ENCODE measurements at regions not wholly inside any gene's neighbourhood (a gene's known extent, or its start where the extent isn't known, plus 50 kb on each side); places are given as distances from the start of the nearest gene placed in this dataset.

DNA sequence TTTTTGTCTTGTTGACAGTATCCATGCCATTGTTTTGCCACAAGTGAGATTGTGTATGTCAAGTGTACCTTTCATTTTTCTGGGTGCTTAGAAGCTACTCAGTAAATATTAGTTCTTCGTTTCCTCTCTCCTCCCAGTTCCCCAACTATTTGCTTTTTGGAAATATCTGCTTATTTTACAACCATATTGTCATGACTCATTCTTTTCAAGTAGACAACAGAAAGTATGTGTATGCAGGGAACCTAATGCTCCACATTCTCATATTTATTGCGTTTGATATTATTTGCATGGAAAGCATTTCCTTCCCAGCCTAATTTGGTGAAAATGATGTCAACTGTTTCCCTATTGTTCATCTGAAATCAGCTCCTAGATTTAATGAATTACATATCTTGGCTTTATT is 483.7 kb upstream of the RIOK2 start:
- FAIRE-seq: no peak

DNA sequence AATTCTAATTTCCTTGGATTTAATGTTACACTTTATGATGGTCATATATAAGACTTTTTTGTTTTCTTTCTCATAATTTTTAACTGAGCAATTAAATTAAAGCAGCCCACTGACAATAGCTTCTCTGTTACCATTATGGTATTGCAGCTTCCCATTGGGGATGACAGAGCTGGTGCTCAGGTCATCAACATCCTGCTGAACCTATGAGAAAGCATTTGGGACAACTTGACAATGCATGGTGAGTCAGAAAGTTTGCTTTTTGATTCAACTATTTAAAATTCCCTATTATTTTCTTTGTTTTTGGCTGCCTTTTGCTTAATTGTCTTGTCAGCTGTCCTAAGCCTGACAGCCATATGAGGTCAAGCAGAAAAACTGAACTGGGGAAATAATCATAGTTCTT is 487.4 kb upstream of the RIOK2 start:
- no peak for DNase-seq (ENCODE audit: insufficient read length)
- no peak for FAIRE-seq
- no peak for TF ChIP-seq POLR2A (IDR thresholded peaks at IDR 0.05; ENCODE audit: low read depth, low read length)
- TF ChIP-seq POLR2AphosphoS5 (IDR thresholded peaks at IDR 0.05; ENCODE audit: low read depth, low read length): no peak
- TF ChIP-seq TAF1 (IDR thresholded peaks at IDR 0.05; ENCODE audit: borderline replicate concordance, low read depth, low read length): no peak

More for the DNA sequence above, 483.7 kb upstream of the RIOK2 start:
- TF ChIP-seq TAF1 (IDR thresholded peaks at IDR 0.05; ENCODE audit: borderline replicate concordance, low read depth, low read length) (no peak), POLR2A (IDR thresholded peaks at IDR 0.05; ENCODE audit: low read depth, low read length) (no peak), POLR2AphosphoS5 (IDR thresholded peaks at IDR 0.05; ENCODE audit: low read depth, low read length) (no peak)
- DNase-seq (ENCODE audit: insufficient read length): no peak

DNA sequence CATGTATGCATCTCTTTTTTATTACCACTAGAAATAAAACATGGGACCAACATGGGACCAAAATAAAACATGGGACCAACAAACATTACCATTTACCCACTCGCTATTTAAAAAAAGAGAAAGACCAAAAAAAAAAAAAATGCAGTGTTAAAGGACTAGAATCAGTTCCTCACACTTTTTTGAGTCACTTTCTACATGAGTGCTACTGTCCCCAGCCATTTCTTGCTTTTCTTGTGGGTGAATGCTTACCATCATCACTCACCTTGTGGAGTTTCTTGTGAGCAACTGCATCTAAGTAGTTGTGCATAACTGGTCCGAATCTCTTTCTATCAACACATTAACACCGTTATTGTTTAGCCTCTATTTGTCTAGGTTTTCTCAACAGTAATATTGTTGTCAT is 493.6 kb upstream of the RIOK2 start:
- no peak for TF ChIP-seq POLR2AphosphoS5 (IDR thresholded peaks at IDR 0.05; ENCODE audit: low read depth, low read length)
- no peak for TF ChIP-seq TAF1 (IDR thresholded peaks at IDR 0.05; ENCODE audit: borderline replicate concordance, low read depth, low read length)
- TF ChIP-seq POLR2A (IDR thresholded peaks at IDR 0.05; ENCODE audit: low read depth, low read length): no peak
- FAIRE-seq (no peak), DNase-seq (ENCODE audit: insufficient read length) (no peak)

DNA sequence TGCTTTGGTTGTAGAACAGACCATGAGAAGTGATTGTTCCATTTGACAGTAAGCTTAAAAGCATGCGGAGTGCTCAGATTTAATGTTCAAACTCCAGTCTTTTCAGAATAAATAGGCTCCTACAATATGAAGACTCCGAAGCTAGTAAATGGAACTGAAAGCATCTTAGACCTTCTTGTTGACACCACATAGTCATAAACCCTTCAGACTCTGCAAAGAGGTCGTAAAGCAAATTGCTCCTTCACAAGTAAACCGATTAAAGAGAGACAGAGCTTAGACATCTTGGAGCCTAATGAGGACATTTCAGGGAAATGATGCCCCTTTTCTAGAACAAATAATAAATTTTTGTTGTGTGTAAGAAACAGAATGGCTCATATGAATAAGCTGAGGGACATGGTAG is 511.0 kb upstream of the RIOK2 start:
- no peak for FAIRE-seq

DNA sequence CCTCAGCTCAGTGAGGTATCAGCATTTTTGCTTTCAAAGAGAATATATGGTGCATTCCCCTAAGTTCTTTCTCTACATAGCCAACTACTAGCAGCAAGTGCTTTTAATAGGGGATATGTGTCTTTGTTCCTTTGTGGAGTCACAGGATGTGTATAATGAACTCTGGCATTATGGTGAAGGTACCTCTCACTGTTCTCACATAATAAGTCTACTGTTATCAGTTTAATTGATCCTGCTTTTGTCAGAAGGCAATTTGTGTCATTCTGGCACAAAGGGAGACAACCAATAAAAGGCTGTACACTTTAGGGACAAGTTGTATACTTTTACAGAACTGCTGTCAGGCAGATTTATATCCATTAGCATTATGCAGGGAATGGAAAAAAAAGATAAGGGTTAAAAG is 531.4 kb upstream of the RIOK2 start:
- TF ChIP-seq POLR2AphosphoS5 (IDR thresholded peaks at IDR 0.05; ENCODE audit: low read depth, low read length) (no peak), POLR2A (IDR thresholded peaks at IDR 0.05; ENCODE audit: low read depth, low read length) (no peak), TAF1 (IDR thresholded peaks at IDR 0.05; ENCODE audit: borderline replicate concordance, low read depth, low read length) (no peak)
- DNase-seq (ENCODE audit: insufficient read length) (no peak), FAIRE-seq (no peak)

More for the DNA sequence above, 511.0 kb upstream of the RIOK2 start:
- no peak for DNase-seq (ENCODE audit: insufficient read length)
- TF ChIP-seq POLR2A (IDR thresholded peaks at IDR 0.05; ENCODE audit: low read depth, low read length): no peak
- TF ChIP-seq POLR2AphosphoS5 (IDR thresholded peaks at IDR 0.05; ENCODE audit: low read depth, low read length): no peak
- TF ChIP-seq TAF1 (IDR thresholded peaks at IDR 0.05; ENCODE audit: borderline replicate concordance, low read depth, low read length): no peak

DNA sequence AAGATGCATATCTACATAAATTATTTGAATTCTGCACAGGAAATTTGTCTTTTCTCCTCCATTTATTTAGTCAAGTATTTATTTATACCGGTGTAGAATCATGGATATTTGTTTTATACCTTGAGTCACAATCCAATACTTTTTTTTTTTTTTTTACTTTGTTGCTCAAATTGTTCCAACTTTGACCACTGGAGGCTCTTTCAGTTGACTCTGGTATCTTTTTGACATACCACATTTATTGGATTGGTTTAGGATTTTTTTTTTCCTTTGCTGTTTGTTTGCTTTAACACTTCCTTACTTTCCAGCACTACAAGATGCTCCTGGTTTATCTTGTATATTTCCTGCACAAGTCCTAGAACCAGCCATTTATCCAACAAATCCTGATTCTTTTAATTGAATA is 543.1 kb upstream of the RIOK2 start:
- FAIRE-seq: no peak
- DNase-seq (ENCODE audit: insufficient read length): no peak
- no peak for TF ChIP-seq POLR2AphosphoS5 (IDR thresholded peaks at IDR 0.05; ENCODE audit: low read depth, low read length)
- no peak for TF ChIP-seq POLR2A (IDR thresholded peaks at IDR 0.05; ENCODE audit: low read depth, low read length)
- TF ChIP-seq TAF1 (IDR thresholded peaks at IDR 0.05; ENCODE audit: borderline replicate concordance, low read depth, low read length): no peak

DNA sequence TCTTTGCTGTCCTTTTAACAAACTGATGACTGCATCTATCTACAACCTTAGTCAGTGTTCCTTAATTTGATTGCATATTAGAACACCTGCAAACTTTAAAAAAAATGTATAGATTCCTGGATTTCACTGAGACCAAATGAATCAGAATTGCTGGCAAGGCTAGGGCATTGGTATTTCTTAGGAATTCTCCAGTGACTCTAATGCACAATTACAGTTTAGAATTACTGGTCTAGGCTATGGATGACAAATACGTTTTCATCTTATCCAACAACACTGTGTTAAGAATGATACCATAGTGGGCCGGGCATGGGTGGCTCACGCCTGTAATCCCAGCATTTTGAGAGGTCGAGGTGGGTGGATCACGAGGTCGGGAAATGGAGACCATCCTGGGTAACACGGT is 545.9 kb upstream of the RIOK2 start:
- TF ChIP-seq POLR2AphosphoS5 (IDR thresholded peaks at IDR 0.05; ENCODE audit: low read depth, low read length) (no peak), POLR2A (IDR thresholded peaks at IDR 0.05; ENCODE audit: low read depth, low read length) (no peak), TAF1 (IDR thresholded peaks at IDR 0.05; ENCODE audit: borderline replicate concordance, low read depth, low read length) (no peak)
- FAIRE-seq (no peak), DNase-seq (ENCODE audit: insufficient read length) (no peak)

DNA sequence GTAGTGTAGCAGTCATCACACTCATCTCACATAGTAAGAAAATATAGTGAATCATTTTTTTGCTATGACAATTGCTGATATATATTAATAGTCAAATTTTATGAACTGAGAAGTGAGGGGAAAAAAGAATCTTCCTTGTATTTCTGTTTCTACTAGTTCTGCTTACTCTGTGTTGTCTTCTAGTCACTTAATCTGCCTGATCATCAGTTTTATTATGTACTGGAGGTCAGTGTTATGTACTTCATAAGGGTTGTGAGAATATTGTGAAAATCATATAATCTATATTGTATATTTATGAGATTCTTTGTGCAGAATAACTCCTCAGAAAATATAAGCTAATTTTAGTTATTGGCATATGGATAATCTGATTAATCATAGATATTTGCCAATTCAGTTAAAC is 546.9 kb upstream of the RIOK2 start:
- TF ChIP-seq TAF1 (IDR thresholded peaks at IDR 0.05; ENCODE audit: borderline replicate concordance, low read depth, low read length) (no peak), POLR2A (IDR thresholded peaks at IDR 0.05; ENCODE audit: low read depth, low read length) (no peak), POLR2AphosphoS5 (IDR thresholded peaks at IDR 0.05; ENCODE audit: low read depth, low read length) (no peak)
- DNase-seq (ENCODE audit: insufficient read length) (no peak), FAIRE-seq (no peak)

DNA sequence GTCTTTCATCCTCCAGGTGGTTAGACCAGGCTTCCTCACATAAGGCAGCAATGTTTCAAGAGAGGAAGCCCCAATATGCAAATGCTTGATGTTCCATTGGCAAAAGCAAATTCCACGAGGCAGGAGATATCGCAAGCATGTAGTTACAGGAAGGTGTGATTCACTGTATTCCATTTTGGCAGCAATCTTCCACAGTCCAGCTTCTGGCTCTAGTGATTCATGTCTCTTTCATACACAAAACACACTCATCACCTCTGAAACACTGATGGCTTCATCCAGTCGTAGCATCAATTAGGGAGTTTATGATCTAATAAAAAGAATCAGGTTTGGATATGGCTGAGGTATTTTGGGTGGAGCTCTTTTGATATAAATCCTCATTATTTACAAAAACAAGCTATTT is 552.2 kb upstream of the RIOK2 start:
- no peak for DNase-seq (ENCODE audit: insufficient read length)
- no peak for FAIRE-seq
- TF ChIP-seq TAF1 (IDR thresholded peaks at IDR 0.05; ENCODE audit: borderline replicate concordance, low read depth, low read length): no peak
- no peak for TF ChIP-seq POLR2AphosphoS5 (IDR thresholded peaks at IDR 0.05; ENCODE audit: low read depth, low read length)
- no peak for TF ChIP-seq POLR2A (IDR thresholded peaks at IDR 0.05; ENCODE audit: low read depth, low read length)

DNA sequence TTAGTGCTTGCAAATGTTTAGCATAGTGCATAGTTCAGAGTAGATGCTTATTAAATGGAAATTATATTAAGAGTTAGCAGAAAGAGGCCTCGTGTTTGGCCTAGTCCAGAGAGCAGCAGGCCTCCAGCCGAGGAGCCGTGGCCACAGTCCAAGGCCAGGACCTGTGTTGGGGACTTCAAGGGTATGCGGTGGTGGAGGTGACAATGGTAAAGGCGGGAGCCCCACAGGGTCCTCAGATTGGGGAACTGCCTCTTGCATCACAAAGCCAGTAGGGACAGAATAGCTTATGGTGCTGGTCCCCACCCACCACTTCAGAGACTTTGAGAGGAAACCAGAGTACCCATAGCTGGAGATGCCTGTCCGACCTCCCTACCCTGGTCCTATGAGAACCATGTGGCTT is 554.6 kb upstream of the RIOK2 start:
- TF ChIP-seq TAF1 (IDR thresholded peaks at IDR 0.05; ENCODE audit: borderline replicate concordance, low read depth, low read length) (no peak), POLR2AphosphoS5 (IDR thresholded peaks at IDR 0.05; ENCODE audit: low read depth, low read length) (no peak), POLR2A (IDR thresholded peaks at IDR 0.05; ENCODE audit: low read depth, low read length) (no peak)
- FAIRE-seq (no peak), DNase-seq (ENCODE audit: insufficient read length) (no peak)

DNA sequence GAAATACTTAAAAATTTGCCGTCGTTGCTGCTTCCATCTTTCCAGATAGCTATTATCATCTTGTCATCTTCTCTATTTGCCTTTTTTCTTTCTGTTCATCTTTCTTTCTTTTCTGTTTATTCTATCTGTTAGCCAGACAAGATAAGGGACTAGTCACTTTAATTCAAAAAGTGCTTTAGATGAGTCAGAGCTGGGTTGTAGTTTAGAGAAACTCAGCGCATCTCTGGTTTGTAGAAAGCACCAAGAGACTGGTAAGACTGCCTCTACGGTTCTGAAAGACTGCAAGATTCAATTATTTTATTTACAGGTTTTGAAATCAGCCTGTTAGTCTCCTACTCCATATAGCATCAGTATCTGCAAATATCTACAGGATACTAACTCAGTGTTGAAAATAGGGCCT is 562.8 kb upstream of the RIOK2 start:
- TF ChIP-seq POLR2AphosphoS5 (IDR thresholded peaks at IDR 0.05; ENCODE audit: low read depth, low read length): no peak
- TF ChIP-seq TAF1 (IDR thresholded peaks at IDR 0.05; ENCODE audit: borderline replicate concordance, low read depth, low read length): no peak
- TF ChIP-seq POLR2A (IDR thresholded peaks at IDR 0.05; ENCODE audit: low read depth, low read length): no peak
- FAIRE-seq (no peak), DNase-seq (ENCODE audit: insufficient read length) (no peak)

DNA sequence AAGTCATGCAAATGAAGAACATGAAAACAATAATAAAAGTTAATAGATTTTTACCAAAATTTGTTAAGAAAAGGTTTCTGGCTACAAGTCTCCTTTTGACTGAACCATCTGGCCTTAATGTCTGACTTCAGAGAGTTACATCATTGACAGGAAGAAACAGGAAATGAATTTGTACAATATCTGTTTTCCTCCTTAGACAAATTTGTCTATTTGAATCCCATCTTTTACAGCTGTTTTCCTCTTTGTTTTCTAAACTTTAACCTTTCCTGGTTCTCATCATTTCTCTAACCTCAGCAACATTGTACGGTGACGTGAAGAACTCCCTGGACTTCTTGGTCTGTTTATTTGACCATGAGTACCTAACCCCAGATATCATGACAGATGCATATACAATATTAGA is 567.5 kb upstream of the RIOK2 start:
- no peak for DNase-seq (ENCODE audit: insufficient read length)
- no peak for FAIRE-seq
- TF ChIP-seq TAF1 (IDR thresholded peaks at IDR 0.05; ENCODE audit: borderline replicate concordance, low read depth, low read length) (no peak), POLR2A (IDR thresholded peaks at IDR 0.05; ENCODE audit: low read depth, low read length) (no peak)

DNA sequence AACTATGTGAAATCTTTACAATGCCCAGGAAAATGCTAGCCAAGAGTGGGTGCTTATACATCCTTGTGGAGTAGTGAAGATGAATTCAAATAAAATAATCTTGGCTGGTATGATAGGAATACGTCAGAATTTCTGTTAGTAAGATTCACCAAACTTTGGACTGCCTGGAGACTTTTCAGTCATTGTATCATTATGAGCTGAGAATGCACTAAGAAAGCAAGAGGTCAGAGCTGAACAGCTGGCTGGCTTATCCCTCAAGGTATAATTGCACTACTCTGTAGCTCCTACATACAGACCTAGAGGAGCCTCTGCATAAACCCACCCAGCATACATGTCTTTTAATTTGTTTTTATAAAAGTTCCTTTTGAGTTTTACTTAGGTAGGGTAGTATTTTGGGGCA is 568.5 kb upstream of the RIOK2 start:
- TF ChIP-seq TAF1 (IDR thresholded peaks at IDR 0.05; ENCODE audit: borderline replicate concordance, low read depth, low read length) (no peak), POLR2A (IDR thresholded peaks at IDR 0.05; ENCODE audit: low read depth, low read length) (no peak), POLR2AphosphoS5 (IDR thresholded peaks at IDR 0.05; ENCODE audit: low read depth, low read length) (no peak)
- FAIRE-seq (no peak), DNase-seq (ENCODE audit: insufficient read length) (no peak)

Measured in GM12892 (cell line).